Nephron progenitor cell (in vitro differentiated cells): ENCODE measurements at regions not wholly inside any gene's neighbourhood (a gene's known extent, or its start where the extent isn't known, plus 50 kb on each side); places are given as distances from the start of the nearest gene placed in this dataset.

ENCODE experiments used
- DNase-seq: peaks from one replicate; pipeline ENCODE4 v3.0.0; 2021
- H3K27ac Mint-ChIP-seq: 2 replicates; pipeline ENCODE4 v1.8.0; 2021; ENCODE audit warnings: mild to moderate bottlenecking, moderate library complexity, mixed read lengths
- H3K27me3 Mint-ChIP-seq: 2 replicates; pipeline ENCODE4 v1.8.0; 2021; ENCODE audit warnings: mild to moderate bottlenecking, low read depth, mixed read lengths; ENCODE audit not compliant: poor library complexity
- H3K36me3 Mint-ChIP-seq: 2 replicates; pipeline ENCODE4 v1.8.0; 2021; ENCODE audit warnings: low read depth, mixed read lengths
- H3K4me1 Mint-ChIP-seq: 2 replicates; pipeline ENCODE4 v1.8.0; 2021; ENCODE audit warnings: mixed read lengths
- H3K4me3 Mint-ChIP-seq: 2 replicates; pipeline ENCODE4 v1.8.0; 2021; ENCODE audit warnings: mild to moderate bottlenecking, moderate library complexity, mixed read lengths
- H3K9me3 Mint-ChIP-seq: 2 replicates; pipeline ENCODE4 v1.8.0; 2021; ENCODE audit warnings: mild to moderate bottlenecking, moderate library complexity, mixed read lengths
- TF ChIP-seq, protein P1 (sequence below): fragments of 200-600 bp; sonication (generic); IDR thresholded peaks from 2 replicates; pipeline ENCODE4 v1.5.0; 2021; ENCODE audit warnings: antibody characterized with exemption

DNA sequence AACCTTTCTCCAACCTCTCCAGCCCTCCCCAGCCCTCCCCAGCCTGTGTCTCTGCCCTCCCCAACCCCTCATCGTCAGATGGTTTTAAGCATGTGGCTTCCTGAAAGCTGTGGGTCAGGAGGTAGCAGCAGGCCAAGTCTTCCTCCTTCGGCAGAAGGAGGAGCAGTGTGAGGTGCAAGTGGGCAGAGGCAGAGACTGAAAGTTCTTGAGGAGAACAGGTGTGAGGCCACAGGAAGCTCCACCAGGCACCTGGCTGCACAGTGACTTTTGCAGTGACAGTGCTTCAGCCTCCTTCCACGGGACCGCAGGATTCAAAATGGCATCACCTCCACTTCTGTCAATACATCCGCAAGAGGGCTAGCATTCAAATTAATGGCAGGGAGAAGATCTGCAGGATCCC, 203.9 kb upstream of the LEF1 start:
- Mint-ChIP-seq H3K9me3 (peaks cover 11% of the 10 kb centered on the region), H3K4me1 (peaks cover 59% of the 10 kb centered on the region), H3K27ac (no peak overlapping the region)

DNA sequence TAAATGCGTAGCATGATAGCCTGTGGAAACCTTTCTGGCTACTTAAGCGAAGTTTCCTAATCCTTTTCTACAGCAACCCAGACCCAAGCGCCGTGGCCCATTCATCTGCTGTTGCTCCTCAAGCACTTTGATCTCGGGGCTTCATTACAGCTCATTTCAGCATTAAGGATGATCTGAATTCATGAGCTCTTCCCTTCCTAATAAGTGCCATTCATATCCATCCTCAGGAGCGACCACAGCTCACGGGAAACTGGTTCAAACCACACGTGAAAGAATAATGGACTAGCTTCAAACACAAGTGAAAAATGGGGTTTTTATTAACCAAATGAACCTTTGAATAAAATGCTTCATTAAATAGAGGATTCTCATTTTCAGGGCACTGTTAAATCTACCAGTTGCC, 202.6 kb upstream of the LEF1 start:
- TF ChIP-seq, protein P1, sequence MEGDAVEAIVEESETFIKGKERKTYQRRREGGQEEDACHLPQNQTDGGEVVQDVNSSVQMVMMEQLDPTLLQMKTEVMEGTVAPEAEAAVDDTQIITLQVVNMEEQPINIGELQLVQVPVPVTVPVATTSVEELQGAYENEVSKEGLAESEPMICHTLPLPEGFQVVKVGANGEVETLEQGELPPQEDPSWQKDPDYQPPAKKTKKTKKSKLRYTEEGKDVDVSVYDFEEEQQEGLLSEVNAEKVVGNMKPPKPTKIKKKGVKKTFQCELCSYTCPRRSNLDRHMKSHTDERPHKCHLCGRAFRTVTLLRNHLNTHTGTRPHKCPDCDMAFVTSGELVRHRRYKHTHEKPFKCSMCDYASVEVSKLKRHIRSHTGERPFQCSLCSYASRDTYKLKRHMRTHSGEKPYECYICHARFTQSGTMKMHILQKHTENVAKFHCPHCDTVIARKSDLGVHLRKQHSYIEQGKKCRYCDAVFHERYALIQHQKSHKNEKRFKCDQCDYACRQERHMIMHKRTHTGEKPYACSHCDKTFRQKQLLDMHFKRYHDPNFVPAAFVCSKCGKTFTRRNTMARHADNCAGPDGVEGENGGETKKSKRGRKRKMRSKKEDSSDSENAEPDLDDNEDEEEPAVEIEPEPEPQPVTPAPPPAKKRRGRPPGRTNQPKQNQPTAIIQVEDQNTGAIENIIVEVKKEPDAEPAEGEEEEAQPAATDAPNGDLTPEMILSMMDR: no peak
- Mint-ChIP-seq H3K27ac (peak overlapping the region; percentile 87), H3K4me1 (peaks cover 50% of the 10 kb centered on the region), H3K9me3 (peaks cover 11% of the 10 kb centered on the region), H3K36me3 (peaks cover 5% of the 10 kb centered on the region), H3K4me3 (peak overlapping the region; percentile 53), H3K27me3 (peaks cover 8% of the 10 kb centered on the region)
- no peak for DNase-seq

More for the DNA sequence above, 203.9 kb upstream of the LEF1 start:
- peaks cover 5% of the 10 kb centered on the region for H3K36me3 Mint-ChIP-seq
- no peak overlapping the region for H3K4me3 Mint-ChIP-seq
- TF ChIP-seq, protein P1: no peak
- no peak for DNase-seq
- peaks cover 6% of the 10 kb centered on the region for H3K27me3 Mint-ChIP-seq

DNA sequence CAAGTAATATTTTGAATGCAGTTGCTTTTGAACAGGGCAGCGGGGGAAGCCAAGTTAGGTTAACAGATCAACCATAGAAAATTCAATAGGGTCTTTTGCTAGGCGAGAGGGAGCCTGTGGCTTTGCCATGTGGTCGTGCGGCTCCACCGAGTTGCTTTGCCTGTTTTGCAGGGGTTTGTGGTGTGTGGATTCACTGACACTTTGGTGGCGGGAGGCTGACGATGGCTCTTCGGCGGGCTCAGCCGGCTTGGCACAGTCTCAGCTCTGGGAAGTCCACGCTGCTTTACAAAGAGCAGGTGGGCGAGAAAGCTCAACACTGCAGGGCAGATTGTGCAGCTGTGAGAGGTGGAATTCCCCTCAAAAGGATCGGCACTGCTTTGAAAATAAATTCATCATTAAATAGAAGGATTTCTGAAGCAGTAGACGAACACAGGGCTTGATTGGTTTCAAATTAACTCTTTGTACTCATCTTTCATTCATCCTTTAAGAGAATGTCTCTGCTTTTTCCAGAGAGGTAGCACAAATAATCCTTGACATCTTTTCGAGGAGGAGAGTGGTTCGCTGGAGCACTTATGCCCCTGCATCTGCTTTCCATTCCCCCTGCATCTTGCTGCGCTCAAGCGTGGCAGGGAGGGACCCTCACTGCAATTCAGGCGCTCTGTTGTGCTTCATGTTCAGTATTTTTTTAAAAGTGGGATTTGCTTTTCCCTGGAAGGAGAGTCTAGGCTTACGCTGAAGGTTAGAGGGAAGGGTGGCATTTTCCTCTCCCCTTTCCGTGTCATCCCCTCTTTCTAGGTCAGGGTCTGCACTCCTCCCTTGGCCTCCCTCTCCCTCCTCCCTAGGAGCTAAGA, 201.8 kb upstream of the LEF1 start:
- Mint-ChIP-seq H3K4me1 (peaks cover 55% of the 10 kb centered on the region), H3K27ac (peak overlapping the region; percentile 90), H3K36me3 (peaks cover 5% of the 10 kb centered on the region), H3K27me3 (peaks cover 6% of the 10 kb centered on the region), H3K4me3 (peak overlapping the region; percentile 54), H3K9me3 (peaks cover 11% of the 10 kb centered on the region)
- DNase-seq: peak; percentile 33
- TF ChIP-seq, protein P1: no peak

DNA sequence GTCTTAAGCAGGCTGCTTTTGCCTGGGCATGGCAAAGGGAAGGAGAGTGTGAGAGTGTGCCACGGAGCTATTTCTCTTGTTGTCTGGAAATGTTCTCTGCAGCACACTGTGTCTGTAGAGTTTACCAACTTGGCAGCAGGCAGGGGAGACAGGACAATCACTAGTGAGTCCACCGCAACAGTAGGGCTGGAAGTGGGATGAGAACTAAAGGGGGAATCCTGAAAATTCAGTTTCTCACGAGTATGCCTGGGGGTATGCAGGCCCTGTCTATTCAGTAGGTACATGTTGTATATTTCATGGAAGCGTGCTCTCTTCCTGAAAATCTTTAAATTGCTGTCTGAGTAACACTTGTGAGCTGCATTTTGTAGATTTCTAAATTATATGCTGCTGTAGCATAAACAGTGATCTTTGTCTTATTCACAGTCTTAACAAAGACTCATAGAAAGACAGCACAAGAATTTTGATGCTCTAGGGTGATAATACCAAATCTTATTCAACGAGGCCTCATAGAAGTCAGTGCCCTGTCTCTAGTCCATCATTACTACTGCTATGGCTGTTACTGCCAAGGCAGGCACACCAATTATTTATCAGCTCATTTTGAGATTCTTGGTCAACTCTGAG, 200.4 kb upstream of the LEF1 start:
- Mint-ChIP-seq H3K4me1 (peaks cover 57% of the 10 kb centered on the region), H3K27me3 (peaks cover 6% of the 10 kb centered on the region), H3K27ac (peak overlapping the region; percentile 89), H3K4me3 (no peak overlapping the region), H3K36me3 (peaks cover 5% of the 10 kb centered on the region), H3K9me3 (peaks cover 11% of the 10 kb centered on the region)
- DNase-seq: no peak
- TF ChIP-seq, protein P1: no peak

DNA sequence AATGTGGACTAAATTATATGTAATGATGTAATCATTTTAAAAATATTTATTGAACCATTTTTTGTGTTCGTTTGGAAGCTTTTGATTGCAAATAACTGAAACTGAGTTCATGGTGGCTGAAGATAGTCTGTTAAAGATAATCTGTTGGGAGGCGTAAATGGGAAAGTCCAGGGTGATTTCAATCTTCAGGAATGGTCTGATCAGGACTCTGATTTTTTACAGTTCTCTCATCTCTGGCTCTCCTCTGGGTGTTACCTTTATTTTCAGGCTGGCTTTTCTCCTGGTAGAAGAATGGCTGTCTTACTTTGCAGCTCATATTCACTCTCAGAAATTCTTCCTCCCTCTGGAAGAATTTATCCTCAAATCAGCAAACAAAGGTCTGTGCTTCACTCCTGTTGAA, 199.0 kb upstream of the LEF1 start:
- Mint-ChIP-seq H3K4me1 (peaks cover 54% of the 10 kb centered on the region), H3K36me3 (peaks cover 5% of the 10 kb centered on the region), H3K9me3 (peaks cover 11% of the 10 kb centered on the region), H3K4me3 (no peak overlapping the region), H3K27me3 (peaks cover 6% of the 10 kb centered on the region), H3K27ac (no peak overlapping the region)
- TF ChIP-seq, protein P1: no peak
- DNase-seq: no peak
